CD4-positive, alpha-beta T cell (primary cell): ENCODE measurements at regions not wholly inside any gene's neighbourhood (a gene's known extent, or its start where the extent isn't known, plus 50 kb on each side); places are given as distances from the start of the nearest gene placed in this dataset.
"Not testable (repeated sequence)": the region's sequence is repeated elsewhere in the genome, so short reads cannot be mapped to it uniquely, and the experiment has no call there.

Source experiments
- ATAC-seq: fragments of 200-7000 bp; cut with Tn5 transposase; one replicate; pipeline ENCODE4 v1.10.0; 2022; ENCODE audit warnings: mild to moderate bottlenecking; ENCODE audit not compliant: poor library complexity
- CTCF ChIA-PET: fragments of 350-600 bp; sonication (Branson Sonifier 250); formaldehyde crosslinking; loops from one replicate; lab custom pipeline; 2021; ENCODE audit warnings: antibody characterized with exemption, inconsistent platforms; lab: Charles Lee
- POLR2A ChIA-PET: fragments of 350-600 bp; sonication (Branson Sonifier 250); formaldehyde crosslinking; loops from one replicate; lab custom pipeline; 2021; ENCODE audit warnings: antibody characterized with exemption, inconsistent platforms; lab: Charles Lee
- DNase-seq, 14 experiments: peaks; one replicate each; pipeline ENCODE4 v3.0.0-alpha.2; 2013 to 2020; ENCODE audit warnings: mixed read lengths in 2 of 14
- H3K27ac ChIP-seq, 2 donors: one replicate each; pipeline versions ENCODE4 v1.5.1 to v1.7.0; 2013; ENCODE audit warnings: low read length in 2 of 2, low read depth in 1 of 2, mild to moderate bottlenecking in 1 of 2
- H3K27me3 ChIP-seq, 2 experiments: 1 replicate in 1 of 2; 2 replicates in 1 of 2; pipeline versions ENCODE4 v1.6.1 to v1.7.0; 2013; ENCODE audit warnings: low read length in 2 of 2, control low read depth in 1 of 2, mild to moderate bottlenecking in 1 of 2, moderate library complexity in 1 of 2; ENCODE audit not compliant: insufficient read depth in 2 of 2, control insufficient read depth in 1 of 2
- H3K36me3 ChIP-seq: one replicate; pipeline ENCODE4 v1.6.1; 2013; ENCODE audit warnings: low read length, control low read depth; ENCODE audit not compliant: insufficient read depth
- H3K4me1 ChIP-seq: one replicate; pipeline ENCODE4 v1.6.1; 2013; ENCODE audit warnings: low read length, control low read depth; ENCODE audit not compliant: insufficient read depth
- H3K4me3 ChIP-seq: one replicate; pipeline ENCODE4 v1.5.1; 2013; ENCODE audit warnings: mild to moderate bottlenecking, low read length, moderate library complexity
- H3K9me3 ChIP-seq, 2 experiments: 1 replicate in 1 of 2; 2 replicates in 1 of 2; pipeline versions ENCODE4 v1.6.1 to v1.7.0; 2013; ENCODE audit warnings: low read length in 2 of 2, mild to moderate bottlenecking in 2 of 2, control low read depth in 1 of 2, moderate library complexity in 1 of 2; ENCODE audit not compliant: control insufficient read depth in 1 of 2, insufficient read depth in 1 of 2
- H3K27ac Mint-ChIP-seq: one replicate; pipeline ENCODE4 v1.8.0; 2020; ENCODE audit warnings: mixed read lengths
- H3K27me3 Mint-ChIP-seq: one replicate; pipeline ENCODE4 v1.8.0; 2021; ENCODE audit warnings: mixed read lengths
- H3K36me3 Mint-ChIP-seq: one replicate; pipeline ENCODE4 v1.8.0; 2021; ENCODE audit warnings: low read depth, mixed read lengths
- H3K4me1 Mint-ChIP-seq: one replicate; pipeline ENCODE4 v1.8.0; 2021; ENCODE audit warnings: low read depth, mixed read lengths
- H3K4me3 Mint-ChIP-seq: one replicate; pipeline ENCODE4 v1.8.0; 2020; ENCODE audit warnings: mild to moderate bottlenecking, mixed read lengths
- H3K9me3 Mint-ChIP-seq: one replicate; pipeline ENCODE4 v1.8.0; 2020; ENCODE audit warnings: mixed read lengths
- intact Hi-C, 2 experiments: fragments of 100-400 bp; cut with DNase I in 1 of 2; cut with micrococcal nuclease in 1 of 2; formaldehyde crosslinking; loops; one replicate each; pipeline versions ENCODE4 v1.15.1 to v1.9.0; 2023 to 2025; cut with DNase I, micrococcal nuclease
- TF ChIP-seq, protein P1 (sequence below): fragments of 200-600 bp; IDR thresholded peaks from one replicate; pipeline ENCODE4 v1.8.0; 2022; ENCODE audit warnings: antibody characterized with exemption, mild to moderate bottlenecking

DNA sequence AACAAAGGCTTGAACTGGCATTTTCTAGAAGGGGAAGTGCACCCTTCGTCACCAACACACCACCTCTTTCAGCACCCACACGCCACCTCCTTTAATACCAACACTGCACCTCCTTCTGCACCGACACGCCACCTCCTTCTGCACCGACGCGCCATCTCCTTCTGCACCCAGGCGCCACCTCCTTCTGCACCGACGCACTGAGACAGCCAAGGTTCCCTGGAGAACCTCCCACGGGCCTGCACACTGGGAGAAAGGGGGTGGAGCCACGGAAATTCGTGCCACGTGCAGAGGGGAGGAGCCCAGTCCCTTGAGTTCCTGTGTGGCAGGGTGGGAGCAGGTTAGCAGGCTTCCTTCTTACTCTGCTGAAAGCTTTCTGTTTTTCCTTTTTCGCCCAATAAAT is 327.9 kb upstream of the C1orf174 start:
- no peak overlapping the region for H3K4me3 ChIP-seq
- H3K4me3 Mint-ChIP-seq: no peak overlapping the region
- CTCF ChIA-PET: no interaction called here
- H3K27me3 ChIP-seq: no peaks in the 10 kb centered on the region
- POLR2A ChIA-PET: no interaction called here
- peaks cover 4% of the 10 kb centered on the region for H3K27me3 Mint-ChIP-seq
- H3K4me1 Mint-ChIP-seq: no peaks in the 10 kb centered on the region
- H3K36me3 ChIP-seq: no peaks in the 10 kb centered on the region
- no peaks in the 10 kb centered on the region for H3K4me1 ChIP-seq
- ATAC-seq: no peak
- intact Hi-C loops: no loop called here
- TF ChIP-seq, protein P1, sequence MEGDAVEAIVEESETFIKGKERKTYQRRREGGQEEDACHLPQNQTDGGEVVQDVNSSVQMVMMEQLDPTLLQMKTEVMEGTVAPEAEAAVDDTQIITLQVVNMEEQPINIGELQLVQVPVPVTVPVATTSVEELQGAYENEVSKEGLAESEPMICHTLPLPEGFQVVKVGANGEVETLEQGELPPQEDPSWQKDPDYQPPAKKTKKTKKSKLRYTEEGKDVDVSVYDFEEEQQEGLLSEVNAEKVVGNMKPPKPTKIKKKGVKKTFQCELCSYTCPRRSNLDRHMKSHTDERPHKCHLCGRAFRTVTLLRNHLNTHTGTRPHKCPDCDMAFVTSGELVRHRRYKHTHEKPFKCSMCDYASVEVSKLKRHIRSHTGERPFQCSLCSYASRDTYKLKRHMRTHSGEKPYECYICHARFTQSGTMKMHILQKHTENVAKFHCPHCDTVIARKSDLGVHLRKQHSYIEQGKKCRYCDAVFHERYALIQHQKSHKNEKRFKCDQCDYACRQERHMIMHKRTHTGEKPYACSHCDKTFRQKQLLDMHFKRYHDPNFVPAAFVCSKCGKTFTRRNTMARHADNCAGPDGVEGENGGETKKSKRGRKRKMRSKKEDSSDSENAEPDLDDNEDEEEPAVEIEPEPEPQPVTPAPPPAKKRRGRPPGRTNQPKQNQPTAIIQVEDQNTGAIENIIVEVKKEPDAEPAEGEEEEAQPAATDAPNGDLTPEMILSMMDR: no peak
- DNase-seq: no peak
- H3K36me3 Mint-ChIP-seq: no peaks in the 10 kb centered on the region
- no peaks in the 10 kb centered on the region for H3K9me3 Mint-ChIP-seq
- no peaks in the 10 kb centered on the region for H3K9me3 ChIP-seq
- no peak overlapping the region for H3K27ac ChIP-seq
- H3K27ac Mint-ChIP-seq: no peak overlapping the region

DNA sequence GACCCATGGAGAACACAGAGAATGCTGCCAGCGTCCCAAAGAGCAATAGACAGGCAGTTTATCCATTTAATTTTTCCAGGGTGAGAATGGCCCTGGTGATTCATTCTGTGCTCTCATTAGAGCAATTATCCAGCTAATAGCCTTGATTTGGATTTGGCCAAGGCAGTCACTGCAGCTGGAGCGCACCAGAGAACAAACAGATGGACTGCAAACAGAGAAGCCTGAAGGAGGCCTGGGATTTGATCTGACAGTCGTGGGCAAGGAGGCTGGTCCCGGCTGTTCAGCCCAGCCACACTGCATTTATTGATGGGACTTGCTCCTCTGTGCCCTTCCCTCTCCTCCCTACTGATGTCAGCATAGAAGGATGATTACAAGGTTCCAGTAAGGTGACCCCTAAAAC is 353.9 kb upstream of the C1orf174 start:
- peaks cover 12% of the 10 kb centered on the region for H3K9me3 Mint-ChIP-seq
- H3K4me1 Mint-ChIP-seq: no peaks in the 10 kb centered on the region

DNA sequence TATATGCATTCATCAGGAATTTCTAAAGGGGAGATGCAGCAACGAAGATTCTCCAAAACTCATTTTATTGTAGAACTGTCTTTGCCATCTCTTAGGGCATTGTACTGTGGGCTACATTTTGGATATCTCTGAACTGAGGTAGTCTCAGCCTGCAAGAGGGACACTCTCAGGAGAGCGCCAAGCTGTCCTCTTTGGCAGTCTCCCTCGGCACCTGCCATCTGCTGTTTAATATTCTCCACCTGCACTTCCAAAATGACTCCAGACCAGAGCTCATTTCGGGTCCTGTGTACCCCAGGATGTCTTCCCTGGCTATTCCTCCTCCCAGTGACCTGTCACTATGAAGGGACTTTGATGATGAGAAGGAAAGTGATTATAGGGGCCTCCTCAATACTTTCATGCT is 356.3 kb upstream of the C1orf174 start:
- peaks cover 10% of the 10 kb centered on the region for H3K27me3 Mint-ChIP-seq
- CTCF ChIA-PET: no interaction called here

More for the DNA sequence above, 353.9 kb upstream of the C1orf174 start:
- H3K36me3 Mint-ChIP-seq: no peaks in the 10 kb centered on the region
- no peak overlapping the region for H3K4me3 Mint-ChIP-seq
- ChIA-PET POLR2A (no interaction called here), CTCF (no interaction called here)
- no peaks in the 10 kb centered on the region for H3K36me3 ChIP-seq
- H3K27me3 ChIP-seq: peaks cover 4 to 11% of the 10 kb centered on the region in 2 experiments
- H3K27ac ChIP-seq: no peak overlapping the region
- H3K27ac Mint-ChIP-seq: no peak overlapping the region
- no peaks in the 10 kb centered on the region for H3K4me1 ChIP-seq
- ATAC-seq (no peak), DNase-seq (no peak)
- H3K27me3 Mint-ChIP-seq: peaks cover 10% of the 10 kb centered on the region
- peaks cover 10 to 16% of the 10 kb centered on the region in 2 experiments for H3K9me3 ChIP-seq
- H3K4me3 ChIP-seq: no peak overlapping the region
- TF ChIP-seq, protein P1: no peak
- intact Hi-C loops: no loop called here

DNA sequence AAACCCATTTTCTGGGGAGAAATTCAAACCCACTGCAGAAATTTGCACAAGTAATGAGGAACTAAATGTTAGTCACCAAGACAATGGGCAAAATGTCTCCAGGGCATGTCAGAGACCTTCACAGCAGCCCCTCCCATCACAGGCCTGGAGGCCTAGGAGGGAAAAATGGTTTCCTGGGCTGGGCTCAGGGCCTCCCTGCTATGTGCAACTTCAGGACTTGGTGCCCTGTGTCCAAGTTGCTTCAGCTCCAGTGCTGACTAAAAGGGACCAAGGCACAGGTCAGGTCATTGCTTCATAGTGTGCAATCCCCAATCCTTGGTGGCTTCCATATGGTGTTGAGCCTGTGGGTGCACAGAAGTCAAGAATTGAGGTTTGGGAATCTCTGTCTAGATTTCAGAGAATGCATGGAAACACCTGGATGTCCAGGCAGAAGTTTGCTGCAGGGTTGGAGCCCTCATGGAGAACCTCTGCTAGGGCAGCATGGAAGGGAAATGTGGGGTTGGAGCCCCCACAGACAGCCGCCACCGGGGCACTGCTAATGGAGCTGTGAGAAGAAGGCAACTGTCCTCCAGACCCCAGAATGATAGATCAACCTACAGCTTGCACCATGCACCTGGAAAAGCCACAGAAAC is 358.2 kb upstream of the C1orf174 start:
- ATAC-seq, intact Hi-C loops, H3K27ac ChIP-seq, H3K36me3 ChIP-seq, POLR2A ChIA-PET, H3K27ac Mint-ChIP-seq, H3K4me1 Mint-ChIP-seq, H3K4me3 ChIP-seq, CTCF ChIA-PET, H3K4me1 ChIP-seq, H3K36me3 Mint-ChIP-seq, DNase-seq, H3K4me3 Mint-ChIP-seq: not testable (repeated sequence)
- Histone ChIP-seq H3K9me3 (peaks cover 14 to 21% of the 10 kb centered on the region in 2 experiments), H3K27me3 (peaks cover 0 to 11% of the 10 kb centered on the region in 2 experiments)
- H3K9me3 Mint-ChIP-seq: peaks cover 14% of the 10 kb centered on the region
- H3K27me3 Mint-ChIP-seq: peaks cover 17% of the 10 kb centered on the region

More for the DNA sequence above, 356.3 kb upstream of the C1orf174 start:
- no peak for ATAC-seq
- peaks cover 14% of the 10 kb centered on the region for H3K9me3 Mint-ChIP-seq
- intact Hi-C loops: no loop called here
- no peaks in the 10 kb centered on the region for H3K4me1 Mint-ChIP-seq
- Histone ChIP-seq H3K9me3 (peaks cover 14 to 21% of the 10 kb centered on the region in 2 experiments), H3K27ac (no peak overlapping the region), H3K4me1 (no peaks in the 10 kb centered on the region), H3K27me3 (peaks cover 4 to 11% of the 10 kb centered on the region in 2 experiments), H3K36me3 (no peaks in the 10 kb centered on the region), H3K4me3 (no peak overlapping the region)
- POLR2A ChIA-PET: no interaction called here
- no peak for DNase-seq
- no peaks in the 10 kb centered on the region for H3K36me3 Mint-ChIP-seq
- no peak overlapping the region for H3K27ac Mint-ChIP-seq
- TF ChIP-seq, protein P1: no peak
- no peak overlapping the region for H3K4me3 Mint-ChIP-seq
